K562 (cell line): ENCODE measurements at regions not wholly inside any gene's neighbourhood (a gene's known extent, or its start where the extent isn't known, plus 50 kb on each side); places are given as distances from the start of the nearest gene placed in this dataset.

Experiments
- ATAC-seq: fragments of 200-7000 bp; cut with Tn5 transposase; 3 replicates; pipeline ENCODE4 v1.9.1; 2020; ENCODE audit warnings: moderate library complexity
- BruUV-seq: library from RNA; stranded (reverse); fragments of 400-500 nt; replicated peaks from 2 replicates; lab custom pipeline; 2021; lab: Mats Ljungman, UMichigan
- CTCF ChIA-PET: fragments of 300-600 bp; formaldehyde crosslinking; extraction: SDS; loops from one replicate; lab custom pipeline; 2021; ENCODE audit warnings: low intra/inter-chr PET ratio; lab: Yijun Ruan, JAX
- POLR2A ChIA-PET: fragments of 300-600, 350-650 bp; sonication (Branson Sonifier 250); formaldehyde crosslinking; extraction: SDS; loops from one replicate; lab custom pipeline; 2021; ENCODE audit warnings: antibody characterized with exemption, inconsistent platforms; lab: Yijun Ruan, JAX
- DNase-seq, 4 experiments: peaks; one replicate each; pipeline versions ENCODE4 v3.0.0 to v3.0.0-alpha.2; 2011 to 2018; ENCODE audit warnings: low spot score in 3 of 4, mixed read lengths in 3 of 4; ENCODE audit errors: extremely low read depth in 1 of 4
- FAIRE-seq: peaks from 2 replicates; lab custom pipeline; 2011; peaks lifted over from hg19 to GRCh38; lab: Jason Lieb, UNC
- H2AFZ ChIP-seq: 2 replicates; pipeline ENCODE4 v1.6.0; 2011; ENCODE audit warnings: low read depth, low read length, control low read depth, inconsistent platforms
- H3K27ac ChIP-seq: fragments of 200-600 bp; 3 replicates; pipeline ENCODE4 v1.8.0; 2011; ENCODE audit warnings: low read depth, mild to moderate bottlenecking, control low read depth, inconsistent platforms, low read length, moderate library complexity, mixed read lengths; ENCODE audit errors: extremely low read depth
- H3K27me3 ChIP-seq, 2 experiments: fragments of 300-600 bp in 1 of 2; 2 replicates in 1 of 2; 3 replicates in 1 of 2; pipeline versions ENCODE4 v1.6.0 to v1.8.0; 2011; ENCODE audit warnings: inconsistent platforms in 2 of 2, low read length in 2 of 2, mild to moderate bottlenecking in 1 of 2, mixed read lengths in 1 of 2, moderate library complexity in 1 of 2; ENCODE audit not compliant: control insufficient read depth in 2 of 2, insufficient read depth in 2 of 2
- H3K36me3 ChIP-seq: fragments of 300-600 bp; 3 replicates; pipeline ENCODE4 v1.8.0; 2011; ENCODE audit warnings: mild to moderate bottlenecking, low read length, inconsistent platforms; ENCODE audit not compliant: control insufficient read depth, insufficient read depth
- H3K4me1 ChIP-seq, 2 experiments: fragments of 200-600 bp in 1 of 2; replicated peaks in 1 of 2; 2 replicates in 1 of 2; 3 replicates in 1 of 2; pipeline versions ENCODE4 v1.5.1 to v1.8.0; 2011; ENCODE audit warnings: inconsistent platforms in 2 of 2, low read length in 2 of 2, mild to moderate bottlenecking in 1 of 2, mixed read lengths in 1 of 2, moderate library complexity in 1 of 2; ENCODE audit not compliant: control insufficient read depth in 2 of 2, insufficient read depth in 2 of 2
- H3K4me2 ChIP-seq: 2 replicates; pipeline ENCODE4 v1.6.1; 2011; ENCODE audit warnings: low read length, control low read depth, inconsistent platforms, mixed read lengths; ENCODE audit not compliant: insufficient read depth
- H3K4me3 ChIP-seq: fragments of 200-600 bp; sonication (generic), shearing (Covaris generic); 2 replicates; pipeline ENCODE4 v1.5.1; 2016; ENCODE audit warnings: control low read depth, inconsistent platforms
- H3K79me2 ChIP-seq: fragments of 200-600 bp; 3 replicates; pipeline ENCODE4 v1.8.0; 2011; ENCODE audit warnings: low read length, inconsistent platforms; ENCODE audit not compliant: control insufficient read depth, insufficient read depth
- H3K9ac ChIP-seq, 2 experiments: 2 replicates each; pipeline versions ENCODE4 v1.6.0 to v1.6.1; 2011; ENCODE audit warnings: low read depth in 2 of 2, low read length in 2 of 2, control low read depth in 1 of 2, inconsistent platforms in 1 of 2, mild to moderate bottlenecking in 1 of 2, mixed read lengths in 1 of 2; ENCODE audit not compliant: insufficient read depth in 1 of 2
- H3K9me1 ChIP-seq: one replicate; pipeline ENCODE4 v1.6.0; 2011; ENCODE audit warnings: inconsistent platforms, mild to moderate bottlenecking, low read length, moderate library complexity; ENCODE audit not compliant: control insufficient read depth, insufficient read depth
- H3K9me3 ChIP-seq: replicated peaks from 2 replicates; pipeline ENCODE4 v1.5.1; 2011; ENCODE audit warnings: low read depth, low read length, inconsistent platforms; ENCODE audit not compliant: control insufficient read depth, insufficient read depth
- H4K20me1 ChIP-seq: replicated peaks from 2 replicates; pipeline ENCODE4 v1.6.1; 2011; ENCODE audit warnings: low read length, inconsistent platforms, mixed read lengths; ENCODE audit not compliant: control insufficient read depth, insufficient read depth
- SRSF3 ChIP-seq: fragments of 200-400 bp; formaldehyde crosslinking; IDR thresholded peaks from 2 replicates; pipeline ENCODE4 v1.6.1; 2016; ENCODE audit warnings: mild to moderate bottlenecking, low read length, moderate library complexity; ENCODE audit not compliant: insufficient read depth
- TEAD1 ChIP-seq, 2 experiments: fragments of 450-650 bp in 1 of 2; sonication (generic) in 1 of 2; formaldehyde crosslinking; IDR thresholded peaks; 2 replicates each; pipeline versions ENCODE4 v1.4.0 to v1.8.0; 2020 to 2022; ENCODE audit warnings: mild to moderate bottlenecking in 2 of 2, missing genetic modification reagents in 1 of 2
- ZNF584 ChIP-seq: fragments of 200-800 bp; sonication (Bioruptor generic); IDR thresholded peaks from 2 replicates; pipeline ENCODE4 v1.6.1; 2016; ENCODE audit warnings: low read depth, mild to moderate bottlenecking, missing genetic modification characterization, missing compliant biosample characterization
- WGBS: fragments of 100-300 bp; shearing (Covaris generic); methylation state at CpG from one replicate; pipeline ENCODE4 v1.1.6; 2016; ENCODE audit warnings: low coverage, mixed read lengths; ENCODE audit not compliant: insufficient coverage; ENCODE audit errors: missing lambda C conversion rate; 5-methylcytosine and 5-hydroxymethylcytosine counted together
- in situ Hi-C: fragments of 300-500 bp; cut with MboI; formaldehyde crosslinking; loops from 4 replicates; pipeline ENCODE4 v1.15.0; 2018; ENCODE audit warnings: inconsistent platforms, mixed read lengths
- intact Hi-C: fragments of 100-400 bp; cut with micrococcal nuclease; formaldehyde crosslinking; loops from 2 replicates; pipeline ENCODE4 v1.14.2; 2022
- TF ChIP-seq, protein P1 (sequence below): fragments of 200-400 bp; formaldehyde crosslinking; IDR thresholded peaks from 2 replicates; pipeline ENCODE4 v1.6.1; 2017; ENCODE audit warnings: mild to moderate bottlenecking, low read depth, low read length, moderate library complexity

DNA sequence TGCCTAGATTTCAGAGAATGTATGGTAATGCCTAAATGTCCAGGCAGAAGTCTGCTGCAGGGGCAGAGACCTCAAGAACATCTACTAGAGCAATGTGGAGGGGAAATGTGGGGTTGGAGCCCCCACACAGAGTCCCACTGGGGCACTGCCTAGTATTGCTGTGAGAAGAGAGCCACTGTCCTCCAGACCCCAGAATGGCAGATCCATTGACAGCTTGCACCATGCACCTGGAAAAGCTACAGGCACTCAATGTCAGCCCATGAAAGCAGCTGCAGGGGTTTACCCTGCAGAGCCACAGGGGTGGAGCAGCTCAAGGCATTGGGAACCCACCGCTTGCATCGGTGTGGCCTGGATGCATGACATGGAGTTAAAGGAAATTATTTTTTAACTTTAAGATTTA is 314.1 kb downstream of the CYRIA start:
- ChIA-PET POLR2A (no interaction called here), CTCF (no interaction called here)
- no peak overlapping the region for H3K9ac ChIP-seq
- H3K4me1 ChIP-seq, result no peaks in the 10 kb centered on the region
- intact Hi-C loops, result no loop called here
- H3K36me3 ChIP-seq, result no peaks in the 10 kb centered on the region
- no TSS peak for BruUV-seq
- H3K27ac ChIP-seq, result no peak overlapping the region
- H4K20me1 ChIP-seq, result no peaks in the 10 kb centered on the region
- H3K27me3 ChIP-seq, result no peaks in the 10 kb centered on the region
- no peaks in the 10 kb centered on the region for H3K79me2 ChIP-seq
- H3K9me3 ChIP-seq, result no peaks in the 10 kb centered on the region; the same call in 1 of the 2 replicates
- H3K4me3 ChIP-seq, result no peak overlapping the region
- no peak overlapping the region for H3K4me2 ChIP-seq
- TF ChIP-seq SRSF3, result no peak
- no peak for TF ChIP-seq TEAD1 (CRISPR knock-in tag; IDR thresholded peaks at IDR 0.05)
- TF ChIP-seq ZNF584 (CRISPR knock-in tag), result no peak
- TF ChIP-seq, protein P1, sequence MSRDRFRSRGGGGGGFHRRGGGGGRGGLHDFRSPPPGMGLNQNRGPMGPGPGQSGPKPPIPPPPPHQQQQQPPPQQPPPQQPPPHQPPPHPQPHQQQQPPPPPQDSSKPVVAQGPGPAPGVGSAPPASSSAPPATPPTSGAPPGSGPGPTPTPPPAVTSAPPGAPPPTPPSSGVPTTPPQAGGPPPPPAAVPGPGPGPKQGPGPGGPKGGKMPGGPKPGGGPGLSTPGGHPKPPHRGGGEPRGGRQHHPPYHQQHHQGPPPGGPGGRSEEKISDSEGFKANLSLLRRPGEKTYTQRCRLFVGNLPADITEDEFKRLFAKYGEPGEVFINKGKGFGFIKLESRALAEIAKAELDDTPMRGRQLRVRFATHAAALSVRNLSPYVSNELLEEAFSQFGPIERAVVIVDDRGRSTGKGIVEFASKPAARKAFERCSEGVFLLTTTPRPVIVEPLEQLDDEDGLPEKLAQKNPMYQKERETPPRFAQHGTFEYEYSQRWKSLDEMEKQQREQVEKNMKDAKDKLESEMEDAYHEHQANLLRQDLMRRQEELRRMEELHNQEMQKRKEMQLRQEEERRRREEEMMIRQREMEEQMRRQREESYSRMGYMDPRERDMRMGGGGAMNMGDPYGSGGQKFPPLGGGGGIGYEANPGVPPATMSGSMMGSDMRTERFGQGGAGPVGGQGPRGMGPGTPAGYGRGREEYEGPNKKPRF, result no peak
- FAIRE-seq (no peak), DNase-seq (no peak), ATAC-seq (no peak)
- 7% methylated on average over 2 of the region's 2 CpGs for WGBS
- in situ Hi-C loops, result no loop called here
- no peaks in the 10 kb centered on the region for H3K9me1 ChIP-seq
- no peak overlapping the region for H2AFZ ChIP-seq
